ENCODE measurements at regions not wholly inside any gene's neighbourhood (a gene's known extent, or its start where the extent isn't known, plus 50 kb on each side); places are given as distances from the start of the nearest gene placed in this dataset.

DNA sequence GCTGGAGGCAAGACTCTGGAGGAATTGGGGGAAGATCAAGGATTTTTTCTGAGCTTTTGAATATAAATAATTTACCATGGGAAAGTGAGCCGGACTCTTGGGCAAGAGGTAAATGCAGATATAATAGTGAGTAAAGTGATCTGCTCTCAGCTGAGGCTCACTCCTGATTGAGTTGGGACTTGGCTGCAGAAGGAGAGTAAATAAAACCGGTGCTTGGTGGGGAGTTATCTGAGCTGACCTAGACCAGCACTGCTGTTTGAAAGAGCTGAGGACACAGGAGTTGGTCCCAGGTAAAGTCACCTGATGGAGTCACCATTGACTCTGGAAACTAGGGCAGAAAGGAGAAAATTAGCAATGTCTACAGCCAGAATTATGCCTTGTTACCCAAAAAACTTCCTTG, 57.3 kb upstream of the LRPPRC start:
- Histone ChIP-seq H3K9me3 (no peaks in the 10 kb centered on the region), H3K4me1 (no peaks in the 10 kb centered on the region), H3K27ac (no peak overlapping the region), H3K4me3 (no peak overlapping the region), H3K4me2 (no peak overlapping the region)
- ATAC-seq (no peak), FAIRE-seq (no peak), DNase-seq (ENCODE audit: low read depth in 1 of 2, low spot score in 1 of 2) (no peak)
- 69% methylated on average over 2 of the region's 2 CpGs for WGBS (ENCODE audit: missing lambda C conversion rate)
- ChIA-PET POLR2A (no interaction called here), CTCF (interaction anchor here (1.5 to 5.8 kb wide), 5 partner anchors 9 to 903 kb away, joined by 3 to 65 read pairs (median 7); no protein-coding TSS in a partner anchor)
- TF ChIP-seq, protein P1, sequence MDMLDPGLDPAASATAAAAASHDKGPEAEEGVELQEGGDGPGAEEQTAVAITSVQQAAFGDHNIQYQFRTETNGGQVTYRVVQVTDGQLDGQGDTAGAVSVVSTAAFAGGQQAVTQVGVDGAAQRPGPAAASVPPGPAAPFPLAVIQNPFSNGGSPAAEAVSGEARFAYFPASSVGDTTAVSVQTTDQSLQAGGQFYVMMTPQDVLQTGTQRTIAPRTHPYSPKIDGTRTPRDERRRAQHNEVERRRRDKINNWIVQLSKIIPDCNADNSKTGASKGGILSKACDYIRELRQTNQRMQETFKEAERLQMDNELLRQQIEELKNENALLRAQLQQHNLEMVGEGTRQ (IDR thresholded peaks at IDR 0.05), result no peak
- TF ChIP-seq HOXB5 (CRISPR knock-in tag; IDR thresholded peaks at IDR 0.05) (no peak), RNF2 (IDR thresholded peaks at IDR 0.05; ENCODE audit: borderline replicate concordance, low read depth) (no peak), MAZ (IDR thresholded peaks at IDR 0.05; ENCODE audit: borderline replicate concordance, low read depth, low read length) (no peak), PHF8 (IDR thresholded peaks at IDR 0.05; ENCODE audit: borderline replicate concordance, low read depth) (no peak), KDM5A (IDR thresholded peaks at IDR 0.05) (no peak)

DNA sequence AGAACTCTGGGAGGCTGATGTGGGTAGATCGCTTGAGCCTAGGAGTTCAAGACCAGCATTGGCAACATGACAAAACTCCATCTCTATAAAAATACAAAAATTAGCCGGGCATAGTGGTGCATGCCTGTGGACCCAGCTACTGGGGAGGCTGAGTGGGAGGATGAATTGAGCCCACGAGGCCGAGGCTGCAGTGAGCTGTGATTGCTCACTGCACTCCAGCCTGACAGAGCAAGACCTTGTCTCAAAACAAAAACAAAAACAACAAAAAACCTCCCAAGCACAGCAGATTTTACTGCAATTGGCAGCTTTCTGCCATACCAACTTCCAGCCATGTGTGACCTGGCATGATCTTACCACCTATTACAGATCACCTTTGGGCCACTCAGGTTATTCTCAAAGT, 57.7 kb upstream of the LRPPRC start:
- no peak overlapping the region for H3K4me3 ChIP-seq
- H3K9me3 ChIP-seq, result no peaks in the 10 kb centered on the region
- CTCF ChIA-PET, result interaction anchor here (1.2 to 5.8 kb wide), 5 partner anchors 10 to 903 kb away, joined by 3 to 65 read pairs (median 6); no protein-coding TSS in a partner anchor
- DNase-seq (ENCODE audit: low read depth in 1 of 2, low spot score in 1 of 2), result no peak
- POLR2A ChIA-PET, result no interaction called here
- no peak overlapping the region for H3K27ac ChIP-seq
- H3K4me1 ChIP-seq, result no peaks in the 10 kb centered on the region
- TF ChIP-seq FOXS1 (CRISPR knock-in tag; IDR thresholded peaks at IDR 0.05), result no peak
- TF ChIP-seq EHMT2 (IDR thresholded peaks at IDR 0.05; ENCODE audit: low read depth), result no peak
- no peak for TF ChIP-seq MYC (IDR thresholded peaks at IDR 0.05; ENCODE audit: borderline replicate concordance, low read length)
- TF ChIP-seq ZFP36 (IDR thresholded peaks at IDR 0.05; ENCODE audit: borderline replicate concordance, partially characterized antibody), result no peak
- no peak for TF ChIP-seq CHD4 (IDR thresholded peaks at IDR 0.05; ENCODE audit: borderline replicate concordance)
- no peak for TF ChIP-seq ZC3H11A (IDR thresholded peaks at IDR 0.05)
- TF ChIP-seq, protein P2, sequence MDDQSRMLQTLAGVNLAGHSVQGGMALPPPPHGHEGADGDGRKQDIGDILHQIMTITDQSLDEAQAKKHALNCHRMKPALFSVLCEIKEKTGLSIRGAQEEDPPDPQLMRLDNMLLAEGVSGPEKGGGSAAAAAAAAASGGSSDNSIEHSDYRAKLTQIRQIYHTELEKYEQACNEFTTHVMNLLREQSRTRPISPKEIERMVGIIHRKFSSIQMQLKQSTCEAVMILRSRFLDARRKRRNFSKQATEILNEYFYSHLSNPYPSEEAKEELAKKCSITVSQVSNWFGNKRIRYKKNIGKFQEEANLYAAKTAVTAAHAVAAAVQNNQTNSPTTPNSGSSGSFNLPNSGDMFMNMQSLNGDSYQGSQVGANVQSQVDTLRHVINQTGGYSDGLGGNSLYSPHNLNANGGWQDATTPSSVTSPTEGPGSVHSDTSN (IDR thresholded peaks at IDR 0.05), result no peak
- TF ChIP-seq MAZ (IDR thresholded peaks at IDR 0.05; ENCODE audit: borderline replicate concordance, low read depth, low read length), result no peak
- no peak for TF ChIP-seq POLR2A (IDR thresholded peaks at IDR 0.05; ENCODE audit: low read length)
- no peak for TF ChIP-seq RCOR1 (IDR thresholded peaks at IDR 0.05; ENCODE audit: low read depth, low read length)
- no peak for TF ChIP-seq ZSCAN20 (CRISPR knock-in tag; IDR thresholded peaks at IDR 0.05)
- TF ChIP-seq, protein P3, sequence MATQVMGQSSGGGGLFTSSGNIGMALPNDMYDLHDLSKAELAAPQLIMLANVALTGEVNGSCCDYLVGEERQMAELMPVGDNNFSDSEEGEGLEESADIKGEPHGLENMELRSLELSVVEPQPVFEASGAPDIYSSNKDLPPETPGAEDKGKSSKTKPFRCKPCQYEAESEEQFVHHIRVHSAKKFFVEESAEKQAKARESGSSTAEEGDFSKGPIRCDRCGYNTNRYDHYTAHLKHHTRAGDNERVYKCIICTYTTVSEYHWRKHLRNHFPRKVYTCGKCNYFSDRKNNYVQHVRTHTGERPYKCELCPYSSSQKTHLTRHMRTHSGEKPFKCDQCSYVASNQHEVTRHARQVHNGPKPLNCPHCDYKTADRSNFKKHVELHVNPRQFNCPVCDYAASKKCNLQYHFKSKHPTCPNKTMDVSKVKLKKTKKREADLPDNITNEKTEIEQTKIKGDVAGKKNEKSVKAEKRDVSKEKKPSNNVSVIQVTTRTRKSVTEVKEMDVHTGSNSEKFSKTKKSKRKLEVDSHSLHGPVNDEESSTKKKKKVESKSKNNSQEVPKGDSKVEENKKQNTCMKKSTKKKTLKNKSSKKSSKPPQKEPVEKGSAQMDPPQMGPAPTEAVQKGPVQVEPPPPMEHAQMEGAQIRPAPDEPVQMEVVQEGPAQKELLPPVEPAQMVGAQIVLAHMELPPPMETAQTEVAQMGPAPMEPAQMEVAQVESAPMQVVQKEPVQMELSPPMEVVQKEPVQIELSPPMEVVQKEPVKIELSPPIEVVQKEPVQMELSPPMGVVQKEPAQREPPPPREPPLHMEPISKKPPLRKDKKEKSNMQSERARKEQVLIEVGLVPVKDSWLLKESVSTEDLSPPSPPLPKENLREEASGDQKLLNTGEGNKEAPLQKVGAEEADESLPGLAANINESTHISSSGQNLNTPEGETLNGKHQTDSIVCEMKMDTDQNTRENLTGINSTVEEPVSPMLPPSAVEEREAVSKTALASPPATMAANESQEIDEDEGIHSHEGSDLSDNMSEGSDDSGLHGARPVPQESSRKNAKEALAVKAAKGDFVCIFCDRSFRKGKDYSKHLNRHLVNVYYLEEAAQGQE (IDR thresholded peaks at IDR 0.05), result no peak
- no peak for TF ChIP-seq POLR2AphosphoS2 (conservative IDR thresholded peaks at IDR 0.05; ENCODE audit: low read length)
- TF ChIP-seq, protein P4, sequence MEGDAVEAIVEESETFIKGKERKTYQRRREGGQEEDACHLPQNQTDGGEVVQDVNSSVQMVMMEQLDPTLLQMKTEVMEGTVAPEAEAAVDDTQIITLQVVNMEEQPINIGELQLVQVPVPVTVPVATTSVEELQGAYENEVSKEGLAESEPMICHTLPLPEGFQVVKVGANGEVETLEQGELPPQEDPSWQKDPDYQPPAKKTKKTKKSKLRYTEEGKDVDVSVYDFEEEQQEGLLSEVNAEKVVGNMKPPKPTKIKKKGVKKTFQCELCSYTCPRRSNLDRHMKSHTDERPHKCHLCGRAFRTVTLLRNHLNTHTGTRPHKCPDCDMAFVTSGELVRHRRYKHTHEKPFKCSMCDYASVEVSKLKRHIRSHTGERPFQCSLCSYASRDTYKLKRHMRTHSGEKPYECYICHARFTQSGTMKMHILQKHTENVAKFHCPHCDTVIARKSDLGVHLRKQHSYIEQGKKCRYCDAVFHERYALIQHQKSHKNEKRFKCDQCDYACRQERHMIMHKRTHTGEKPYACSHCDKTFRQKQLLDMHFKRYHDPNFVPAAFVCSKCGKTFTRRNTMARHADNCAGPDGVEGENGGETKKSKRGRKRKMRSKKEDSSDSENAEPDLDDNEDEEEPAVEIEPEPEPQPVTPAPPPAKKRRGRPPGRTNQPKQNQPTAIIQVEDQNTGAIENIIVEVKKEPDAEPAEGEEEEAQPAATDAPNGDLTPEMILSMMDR (IDR thresholded peaks at IDR 0.05), result no peak
- no peak for TF ChIP-seq CBX2 (IDR thresholded peaks at IDR 0.05; ENCODE audit: borderline replicate concordance, low read depth)
- TF ChIP-seq KDM5A (IDR thresholded peaks at IDR 0.05), result no peak
- WGBS (ENCODE audit: missing lambda C conversion rate), result 70% methylated on average over 4 of the region's 4 CpGs
- FAIRE-seq, result no peak
- ATAC-seq, result no peak
- no peak overlapping the region for H3K4me2 ChIP-seq
